ENCODE measurements at regions not wholly inside any gene's neighbourhood (a gene's known extent, or its start where the extent isn't known, plus 50 kb on each side); places are given as distances from the start of the nearest gene placed in this dataset.

GRCh38 chr2:183919167-183919566 lies 679.2 kb upstream of the ZNF804A start:
- H3K9me3 ChIP-seq: no peaks in the 10 kb centered on the region
- H3K4me3 ChIP-seq: no peak overlapping the region
- DNase-seq (ENCODE audit: low spot score): no peak
- no peaks in the 10 kb centered on the region for H3K4me1 ChIP-seq (ENCODE audit: control insufficient read depth in 1 of 2, low read depth in 2 of 2)
- H3K36me3 ChIP-seq: no peaks in the 10 kb centered on the region
- TF ChIP-seq CTCF (IDR thresholded peaks at IDR 0.05): no peak
- ATAC-seq (ENCODE audit: insufficient number of reproducible peaks, low FRiP score, low read depth): no peak
- no peak overlapping the region for H3K27ac ChIP-seq
- H3K27me3 ChIP-seq (replicated peaks; ENCODE audit: insufficient read depth): no peaks in the 10 kb centered on the region

- Histone ChIP-seq H3K36me3 (no peaks in the 10 kb centered on the region), H3K27ac (no peak overlapping the region), H3K9me3 (no peaks in the 10 kb centered on the region), H3K4me1 (ENCODE audit: control insufficient read depth in 1 of 2, low read depth in 2 of 2) (no peaks in the 10 kb centered on the region), H3K4me3 (no peak overlapping the region), H3K27me3 (replicated peaks; ENCODE audit: insufficient read depth) (no peaks in the 10 kb centered on the region)
- no peak for TF ChIP-seq CTCF (IDR thresholded peaks at IDR 0.05)
- DNase-seq (ENCODE audit: low spot score): no peak
- no peak for ATAC-seq (ENCODE audit: insufficient number of reproducible peaks, low FRiP score, low read depth)
These were observed 678.4 kb upstream of the ZNF804A start for GRCh38 chr2:183919926-183920325.

GRCh38 chr2:183925281-183925680 lies 673.0 kb upstream of the ZNF804A start:
- no peaks in the 10 kb centered on the region for H3K27me3 ChIP-seq (replicated peaks; ENCODE audit: insufficient read depth)
- H3K4me1 ChIP-seq (ENCODE audit: control insufficient read depth in 1 of 2, low read depth in 2 of 2): no peaks in the 10 kb centered on the region
- no peak overlapping the region for H3K4me3 ChIP-seq
- H3K9me3 ChIP-seq: no peaks in the 10 kb centered on the region
- ATAC-seq (ENCODE audit: insufficient number of reproducible peaks, low FRiP score, low read depth): no peak
- DNase-seq (ENCODE audit: low spot score): no peak
- H3K36me3 ChIP-seq: no peaks in the 10 kb centered on the region
- TF ChIP-seq CTCF (IDR thresholded peaks at IDR 0.05): no peak
- H3K27ac ChIP-seq: no peak overlapping the region

GRCh38 chr2:183926433-183926832 lies 671.9 kb upstream of the ZNF804A start:
- H3K9me3 ChIP-seq: no peaks in the 10 kb centered on the region
- H3K27me3 ChIP-seq (replicated peaks; ENCODE audit: insufficient read depth): no peaks in the 10 kb centered on the region
- H3K27ac ChIP-seq: no peak overlapping the region
- no peaks in the 10 kb centered on the region for H3K4me1 ChIP-seq (ENCODE audit: control insufficient read depth in 1 of 2, low read depth in 2 of 2)
- H3K36me3 ChIP-seq: no peaks in the 10 kb centered on the region
- ATAC-seq (ENCODE audit: insufficient number of reproducible peaks, low FRiP score, low read depth) (no peak), DNase-seq (ENCODE audit: low spot score) (no peak)
- TF ChIP-seq CTCF (IDR thresholded peaks at IDR 0.05): no peak
- no peak overlapping the region for H3K4me3 ChIP-seq

- DNase-seq (ENCODE audit: low spot score) (no peak), ATAC-seq (ENCODE audit: insufficient number of reproducible peaks, low FRiP score, low read depth) (no peak)
- Histone ChIP-seq H3K4me1 (ENCODE audit: control insufficient read depth in 1 of 2, low read depth in 2 of 2) (no peaks in the 10 kb centered on the region), H3K36me3 (no peaks in the 10 kb centered on the region), H3K27ac (no peak overlapping the region), H3K4me3 (no peak overlapping the region), H3K9me3 (no peaks in the 10 kb centered on the region), H3K27me3 (replicated peaks; ENCODE audit: insufficient read depth) (no peaks in the 10 kb centered on the region)
- TF ChIP-seq CTCF (IDR thresholded peaks at IDR 0.05): no peak
These were observed 670.7 kb upstream of the ZNF804A start for GRCh38 chr2:183927406-183928325.
